GM21786 (cell line): ENCODE measurements at regions not wholly inside any gene's neighbourhood (a gene's known extent, or its start where the extent isn't known, plus 50 kb on each side); places are given as distances from the start of the nearest gene placed in this dataset.
"Not testable (repeated sequence)": the region's sequence is repeated elsewhere in the genome, so short reads cannot be mapped to it uniquely, and the experiment has no call there.

Experiments used
- ATAC-seq: cut with Tn5 transposase; IDR thresholded peaks from one replicate; pipeline ENCODE4 v1.9.1; 2021; ENCODE audit not compliant: unreplicated experiment

DNA sequence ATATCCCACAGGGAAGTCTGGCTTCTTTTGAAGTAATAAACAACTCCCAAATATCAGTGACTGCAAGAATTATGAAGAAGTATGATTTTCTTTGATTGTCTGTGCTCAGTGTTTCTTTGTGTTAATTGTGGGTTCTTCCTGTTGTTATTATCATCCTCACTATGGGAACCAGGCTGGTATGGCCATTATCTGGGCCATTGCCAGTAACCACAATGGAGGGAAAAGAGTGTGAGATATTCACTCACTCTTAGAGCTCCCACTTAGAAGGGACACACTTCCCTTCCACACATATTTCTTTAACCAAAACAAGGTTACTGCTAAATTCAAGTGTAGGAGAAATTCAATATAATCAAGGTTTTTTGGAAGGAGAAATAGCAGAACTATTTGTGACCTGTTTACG, 503.7 kb downstream of the SLC6A15 start:
- no peak for ATAC-seq

DNA sequence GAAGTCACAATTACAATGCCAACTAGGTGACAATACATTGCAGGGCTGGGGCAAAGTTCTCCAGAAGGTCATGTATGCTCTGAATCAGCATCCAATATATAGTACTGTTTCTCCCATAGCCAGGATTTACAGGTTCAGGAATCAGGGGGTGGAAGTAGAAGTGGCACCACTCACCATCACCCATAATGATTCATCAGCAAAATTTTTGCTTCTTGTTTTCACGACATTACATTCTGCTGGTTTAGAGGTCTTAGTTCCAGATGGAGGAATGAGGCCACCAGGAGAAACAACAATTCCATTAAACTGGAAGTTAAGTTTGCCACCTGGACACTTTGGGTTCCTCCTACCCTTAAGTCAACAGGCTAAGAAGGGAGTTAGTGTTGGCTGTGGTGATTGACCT, 505.9 kb downstream of the SLC6A15 start:
- not testable (repeated sequence) for ATAC-seq

DNA sequence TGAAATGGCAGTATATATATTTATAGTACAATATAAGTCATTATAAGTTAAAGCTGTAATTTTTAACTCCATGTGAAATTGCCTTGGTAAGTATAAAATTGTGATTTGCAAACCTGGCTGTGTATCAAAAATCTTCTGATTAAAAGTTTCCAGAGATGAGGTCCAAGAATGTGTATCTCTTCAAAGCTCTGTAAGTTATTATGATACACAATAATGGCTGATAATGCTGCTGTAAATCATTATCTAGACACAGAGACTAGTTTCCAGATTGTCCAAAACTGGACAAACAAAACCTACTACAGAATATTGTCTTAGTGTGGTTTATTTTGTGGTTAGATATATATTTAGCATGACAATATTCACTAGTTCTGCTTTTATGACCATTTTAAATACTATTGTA, 514.8 kb downstream of the SLC6A15 start:
- ATAC-seq, result no peak

DNA sequence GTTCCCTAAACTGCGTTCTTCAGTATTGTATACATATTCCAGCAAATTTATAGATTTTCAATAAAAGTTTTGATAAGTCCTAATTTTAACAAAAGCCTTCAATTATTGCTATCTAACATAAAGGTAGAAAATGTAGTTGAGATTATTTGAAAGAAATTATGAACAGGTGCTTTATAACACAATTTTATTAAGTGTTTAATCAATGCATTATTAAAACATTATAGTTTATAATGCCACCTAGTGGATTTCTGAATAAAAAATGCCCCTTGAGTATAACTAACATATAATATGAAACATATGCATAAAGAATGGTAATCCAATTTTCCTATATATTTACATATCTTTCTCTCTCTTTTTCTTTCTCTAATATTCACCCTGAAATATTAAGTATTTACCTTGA, 515.3 kb downstream of the SLC6A15 start:
- ATAC-seq, result no peak

DNA sequence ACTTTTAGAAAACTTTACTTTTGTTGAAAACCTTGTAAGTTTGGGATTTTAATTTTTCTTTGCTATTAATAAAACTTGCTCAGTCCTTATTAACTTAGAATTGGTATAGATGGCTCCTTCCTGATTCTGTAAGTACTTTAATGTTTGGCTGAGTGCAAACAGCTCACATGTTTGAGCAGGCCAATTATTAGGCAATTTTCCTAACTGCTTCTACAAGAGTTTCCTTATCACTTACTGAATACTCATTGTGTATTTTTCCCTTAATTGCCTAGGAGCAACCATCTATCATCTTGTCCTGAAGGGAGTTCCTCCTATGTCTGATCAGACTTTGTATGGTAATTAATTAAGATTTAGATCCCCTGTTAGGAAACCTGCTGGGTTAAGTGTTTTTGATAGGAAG, 521.4 kb downstream of the SLC6A15 start:
- not testable (repeated sequence) for ATAC-seq

DNA sequence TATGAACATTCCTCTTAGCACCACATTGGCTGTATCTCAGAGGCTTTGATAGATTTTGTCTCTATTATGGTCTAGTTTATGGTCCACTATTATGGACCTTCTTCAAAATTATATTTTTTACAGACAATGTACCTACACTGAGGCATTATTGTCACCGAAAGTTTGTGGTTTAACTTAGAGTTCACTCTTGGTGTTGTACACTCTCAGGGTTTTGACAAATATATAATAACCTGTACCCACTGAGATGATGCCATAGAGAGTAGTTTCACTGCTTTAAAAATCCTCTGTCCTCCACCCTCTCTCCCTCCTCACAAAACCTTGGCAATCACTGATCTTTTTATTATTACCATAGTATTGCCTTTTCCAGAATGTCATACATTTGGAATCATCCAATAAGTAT, 528.2 kb downstream of the SLC6A15 start:
- no peak for ATAC-seq

DNA sequence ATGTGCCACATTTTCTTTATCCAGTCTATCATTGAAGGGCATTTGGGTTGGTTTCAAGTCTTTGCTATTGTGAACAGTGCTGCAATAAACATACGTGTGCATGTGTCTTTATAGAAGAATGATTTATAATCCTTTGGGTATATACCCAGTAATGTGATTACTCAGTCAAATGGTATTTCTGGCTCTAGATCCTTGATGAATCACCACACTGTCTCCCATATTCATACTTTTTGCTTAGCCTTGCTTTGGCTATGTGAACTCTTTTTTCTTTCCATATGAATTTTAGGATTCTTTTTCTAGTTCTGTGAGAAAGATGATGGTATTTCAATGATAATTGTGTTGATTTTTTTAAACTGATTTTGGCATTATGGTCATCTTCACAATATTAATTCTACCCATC, 530.1 kb downstream of the SLC6A15 start:
- not testable (repeated sequence) for ATAC-seq

DNA sequence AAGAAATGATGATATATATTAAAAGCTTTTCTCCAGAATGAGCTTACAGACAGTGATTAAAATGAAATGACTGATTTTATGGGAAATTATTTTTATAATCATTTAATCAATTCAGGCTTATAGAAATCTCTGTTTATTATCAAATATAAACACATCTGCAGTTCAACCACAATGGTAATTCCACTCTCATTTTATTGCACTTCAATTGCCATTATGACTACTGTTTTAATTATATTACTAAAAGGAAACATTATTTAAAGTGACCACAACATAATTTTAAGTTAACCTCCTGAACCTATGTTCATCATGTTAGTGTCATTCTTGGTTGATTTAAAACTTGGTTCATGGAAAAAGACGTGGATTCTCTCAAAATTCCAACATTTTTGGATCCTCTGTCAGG, 536.3 kb downstream of the SLC6A15 start:
- no peak for ATAC-seq

DNA sequence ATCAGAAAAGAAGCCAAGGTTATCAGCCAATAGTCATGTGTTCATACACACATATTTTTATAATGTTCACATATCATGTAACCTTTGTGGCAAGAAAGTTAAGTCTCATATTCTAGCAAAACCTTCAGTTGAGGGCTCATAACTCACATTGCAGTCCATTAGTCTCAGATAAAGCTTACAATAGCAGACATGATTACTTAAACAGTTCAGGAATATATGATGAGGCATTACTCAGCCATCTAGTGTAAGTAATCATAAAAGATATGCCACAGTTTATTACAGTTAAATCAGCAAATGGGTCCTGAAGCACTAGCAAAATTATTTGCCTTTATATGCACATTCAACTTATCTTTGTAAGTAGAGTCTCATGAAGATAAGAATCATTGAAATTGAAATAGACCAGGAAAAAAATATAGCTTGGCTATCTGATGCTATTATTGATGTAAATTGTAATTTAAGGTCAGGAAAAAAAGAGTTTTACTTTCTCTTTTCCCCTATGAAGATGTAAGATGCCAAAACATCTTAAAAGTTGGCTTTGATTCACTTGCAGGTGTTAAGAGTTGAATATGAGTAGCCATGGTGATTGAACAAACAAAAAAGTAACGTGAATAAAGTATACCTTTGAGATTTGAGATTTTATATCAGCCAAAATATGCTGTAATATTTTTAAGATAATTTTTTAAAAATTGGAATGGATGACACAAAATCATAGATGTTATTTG, 537.0 kb downstream of the SLC6A15 start:
- ATAC-seq, result no peak

DNA sequence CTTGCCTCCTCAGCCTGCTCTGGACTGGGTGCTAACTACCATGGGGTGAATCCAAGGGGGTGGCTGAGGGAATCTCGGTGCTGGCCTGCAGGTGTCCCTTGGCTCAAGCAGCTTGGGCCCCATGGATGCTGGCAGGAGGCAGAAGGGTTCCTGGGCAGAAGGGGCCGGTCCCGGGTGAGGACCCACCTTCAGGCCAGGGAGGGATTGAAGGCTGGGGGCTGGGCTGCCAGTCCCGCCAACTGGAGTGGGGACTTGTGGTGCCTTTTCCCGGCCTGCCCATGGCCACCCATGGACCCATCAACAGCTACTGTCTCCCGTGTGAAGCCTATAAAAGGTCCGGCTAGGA, 550.1 kb downstream of the SLC6A15 start:
- ATAC-seq, result no peak

DNA sequence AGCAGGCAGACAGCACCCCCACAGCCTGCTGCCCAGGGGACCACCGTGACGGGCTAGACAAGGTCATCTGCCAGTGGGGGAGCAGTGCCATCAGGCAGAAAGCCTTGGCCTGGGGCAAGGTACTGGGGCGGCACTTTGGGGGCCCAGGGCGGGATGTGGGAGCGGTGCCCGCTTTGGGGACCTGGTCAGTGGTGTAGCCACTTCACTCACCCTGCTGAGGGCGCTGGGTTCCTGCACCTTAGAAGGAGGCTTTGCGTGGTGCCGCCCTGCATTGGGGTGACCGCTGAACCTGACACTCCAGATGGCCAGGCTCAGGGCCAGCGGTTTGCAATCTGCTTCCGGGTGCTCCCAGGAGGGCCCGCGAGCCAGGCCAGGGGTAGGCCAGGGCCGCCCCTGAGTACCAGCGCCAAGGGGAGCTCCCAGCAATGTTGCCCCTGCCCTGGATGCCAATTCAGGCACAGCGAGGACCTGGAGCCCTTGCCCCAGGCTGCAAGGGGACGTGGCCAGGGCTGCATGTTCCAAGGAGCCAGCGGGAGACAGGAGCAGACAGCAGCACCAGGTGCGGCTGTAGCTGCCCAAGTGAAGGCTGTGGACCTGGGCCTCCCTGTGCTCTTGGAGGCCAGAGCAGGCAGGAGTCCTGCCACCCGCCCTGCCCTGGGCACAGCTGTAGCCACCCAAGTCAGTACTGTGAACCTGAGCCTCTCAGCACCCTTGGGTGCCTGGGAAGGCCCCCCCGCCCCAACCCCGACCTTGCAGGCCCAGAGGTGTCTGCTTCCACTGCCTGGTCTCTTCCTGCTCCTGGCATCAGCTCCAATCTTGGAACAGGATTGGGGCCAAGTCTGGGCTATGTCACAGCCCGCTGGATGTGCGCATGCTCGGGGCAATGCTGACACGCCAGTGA, 550.7 kb downstream of the SLC6A15 start:
- ATAC-seq, result no peak

DNA sequence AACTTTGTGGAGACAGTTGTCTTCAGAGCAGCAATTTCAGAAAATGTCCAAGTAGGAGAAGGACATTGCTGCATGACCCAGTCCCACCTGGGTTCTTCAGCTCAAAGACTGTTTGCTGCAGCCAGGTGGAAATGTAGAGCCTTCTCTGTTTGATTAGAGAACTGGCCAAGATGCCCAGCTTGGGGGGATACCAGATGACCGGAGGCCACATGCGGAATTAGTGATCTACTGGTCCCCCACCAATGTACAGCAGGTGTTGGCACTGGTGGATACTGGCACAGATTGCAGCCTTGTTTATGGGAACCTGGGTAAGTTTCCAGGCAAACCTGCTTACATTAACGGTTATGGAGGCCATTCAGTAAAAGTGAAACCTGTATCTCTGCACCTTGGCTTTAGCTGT, 555.3 kb downstream of the SLC6A15 start:
- ATAC-seq, result no peak

DNA sequence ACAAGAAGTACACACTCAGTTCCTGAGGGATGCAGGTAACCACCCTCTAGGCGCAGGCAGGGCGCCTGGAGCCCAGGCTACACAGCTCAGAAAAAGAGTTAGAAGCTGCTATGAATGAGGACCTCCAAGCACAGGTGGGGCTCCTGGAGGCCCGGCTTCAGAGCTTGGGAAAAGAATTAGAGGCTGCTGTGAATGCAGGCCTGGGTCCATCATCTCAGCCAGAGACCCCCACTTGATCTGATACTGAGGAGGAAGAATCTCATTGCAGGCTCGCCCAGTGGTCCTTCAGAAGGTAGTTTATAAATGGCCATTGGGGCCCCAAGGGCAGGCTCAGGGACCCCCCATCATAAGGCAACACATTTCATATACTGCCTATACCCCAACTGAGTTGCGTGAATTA, 556.4 kb downstream of the SLC6A15 start:
- ATAC-seq, result no peak

DNA sequence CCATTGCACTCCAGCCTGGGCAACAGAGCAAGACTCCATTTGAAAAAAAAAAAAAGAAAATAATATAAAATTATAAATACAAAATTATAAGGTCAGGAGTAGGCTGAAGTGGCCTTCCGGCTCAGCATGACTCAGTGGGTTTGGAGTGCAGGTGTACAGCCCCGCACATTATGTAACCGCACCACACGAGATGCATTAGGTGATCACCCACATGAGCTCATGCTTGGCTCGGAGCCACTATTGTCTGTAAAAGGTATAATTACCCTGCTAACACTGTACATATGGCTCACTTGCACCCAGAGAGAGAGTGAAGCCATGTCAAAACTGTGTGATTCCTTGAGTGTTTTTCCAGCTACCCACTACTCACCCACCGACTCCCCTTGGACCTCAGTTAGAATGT, 557.0 kb downstream of the SLC6A15 start:
- no peak for ATAC-seq

DNA sequence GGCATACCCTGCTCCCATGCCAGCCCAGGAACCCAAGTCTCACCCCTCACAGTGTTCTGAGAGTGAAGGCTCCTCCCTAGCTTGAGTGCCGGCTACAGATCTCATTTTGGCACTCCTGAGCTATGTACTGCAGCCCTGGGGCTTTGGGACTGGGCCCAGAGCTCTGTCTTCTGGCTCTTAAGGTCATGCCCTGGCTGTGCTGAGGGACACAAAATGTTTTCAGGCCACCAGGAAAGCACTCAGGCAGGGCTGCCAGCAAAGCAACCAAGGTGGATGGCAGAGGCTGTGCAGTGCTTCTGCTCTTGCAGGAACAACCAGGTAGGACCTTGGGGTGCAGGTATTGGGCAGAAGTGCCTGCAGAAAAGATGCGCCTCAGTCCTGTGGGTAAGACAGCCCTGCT, 564.0 kb downstream of the SLC6A15 start:
- no peak for ATAC-seq

DNA sequence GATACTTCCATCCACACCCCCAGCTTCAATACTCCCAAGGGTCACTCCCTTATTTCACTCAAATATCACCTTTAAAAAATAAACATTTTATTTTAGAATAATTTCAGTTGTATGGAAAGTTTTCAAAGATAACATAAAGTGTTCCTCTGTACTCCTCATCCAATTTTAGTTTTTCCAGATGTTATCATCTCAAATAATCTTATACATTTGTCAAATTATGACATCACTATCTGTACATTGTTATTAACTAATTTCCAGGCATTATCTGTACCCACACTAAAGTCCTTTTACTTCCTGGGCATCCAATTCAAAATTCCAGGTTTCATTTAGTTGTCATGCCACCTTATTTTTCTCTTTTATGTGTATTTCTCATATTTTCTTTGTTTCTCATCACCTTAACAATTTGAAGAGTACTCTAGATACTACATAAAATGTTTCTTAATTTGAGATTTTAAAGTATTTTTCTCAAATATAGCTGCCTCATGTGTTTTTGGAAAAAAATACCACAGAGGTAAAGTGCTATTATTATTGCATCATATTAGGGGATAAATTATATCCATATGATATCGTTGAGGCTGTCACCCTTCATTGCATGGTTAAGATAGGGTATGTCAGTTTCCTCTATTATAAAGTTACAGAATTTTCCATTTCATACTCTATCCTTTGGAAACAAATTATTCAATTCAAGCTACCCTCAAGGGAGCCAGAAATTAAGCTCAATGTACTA, 571.0 kb downstream of the SLC6A15 start:
- no peak for ATAC-seq

DNA sequence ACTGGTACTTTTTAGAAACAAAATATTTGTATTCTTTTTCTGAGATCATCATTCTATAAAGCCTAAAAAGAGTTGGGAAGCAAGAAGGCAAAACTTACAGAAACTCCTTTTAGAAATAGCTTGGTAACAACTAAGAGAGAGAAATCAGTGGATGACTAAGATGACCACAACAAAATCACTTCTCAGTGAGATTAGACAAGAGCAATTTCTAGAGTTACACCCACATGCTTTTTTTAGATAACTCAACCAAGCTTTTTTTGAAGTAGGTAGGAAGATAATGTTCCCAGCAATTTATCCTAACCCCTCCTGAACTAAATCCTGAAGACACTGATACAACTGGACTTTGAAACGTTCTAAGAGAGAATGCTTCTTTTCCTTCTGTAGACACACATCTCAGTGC, 576.4 kb downstream of the SLC6A15 start:
- ATAC-seq, result no peak

DNA sequence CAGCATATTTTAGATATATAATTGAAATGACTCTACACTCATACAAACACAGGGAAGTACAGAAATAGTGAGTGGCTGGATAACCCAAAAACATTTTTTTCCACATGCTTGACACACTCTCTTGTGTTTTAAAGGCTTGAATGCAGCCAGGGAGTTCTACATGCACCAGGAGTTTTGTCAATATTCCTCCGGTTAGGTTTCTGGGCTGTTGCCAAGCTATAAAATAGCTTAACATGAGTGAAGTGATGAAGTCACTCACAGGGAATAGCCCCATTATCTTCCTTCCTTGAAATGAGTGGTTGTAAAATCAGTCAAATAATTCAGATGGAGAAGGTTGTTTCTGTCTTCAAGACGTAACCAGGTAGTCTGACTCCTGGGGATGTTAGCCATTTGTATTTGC, 582.7 kb downstream of the SLC6A15 start:
- ATAC-seq, result no peak

DNA sequence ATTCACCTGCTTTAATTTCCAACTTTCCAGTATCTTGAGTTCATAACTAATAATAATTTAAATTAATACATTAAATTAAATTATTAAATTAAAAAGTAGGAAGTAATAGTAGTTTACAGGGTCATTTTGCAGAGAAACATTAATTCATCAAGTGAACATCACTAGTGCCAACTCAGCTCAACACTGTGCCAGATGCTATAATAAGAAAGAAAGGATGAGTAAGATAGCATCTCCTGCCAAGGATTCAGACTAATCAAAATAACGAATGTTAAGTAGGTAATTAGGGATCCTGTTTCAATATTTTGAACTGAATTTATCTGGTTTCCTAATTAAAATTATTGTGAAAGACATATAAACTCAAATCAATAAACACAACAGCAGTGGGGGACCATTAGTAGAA, 596.7 kb downstream of the SLC6A15 start:
- no peak for ATAC-seq

DNA sequence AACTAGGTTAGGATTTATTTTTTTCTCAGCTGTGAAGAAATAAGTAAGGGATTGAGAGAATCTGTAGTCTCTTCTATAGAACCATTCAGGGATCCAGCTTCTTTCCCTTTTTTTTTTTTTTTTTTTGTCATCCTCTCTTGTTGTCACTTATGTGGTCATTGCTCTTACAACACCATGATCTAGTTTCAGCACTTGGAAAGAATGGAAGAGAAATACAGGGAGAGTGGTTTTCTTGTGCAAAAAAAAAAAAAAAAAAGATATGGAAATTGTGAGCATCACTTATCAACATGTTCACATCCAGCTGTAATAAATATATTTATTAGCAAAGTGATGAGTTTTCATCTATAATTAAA, 599.3 kb downstream of the SLC6A15 start:
- no peak for ATAC-seq

DNA sequence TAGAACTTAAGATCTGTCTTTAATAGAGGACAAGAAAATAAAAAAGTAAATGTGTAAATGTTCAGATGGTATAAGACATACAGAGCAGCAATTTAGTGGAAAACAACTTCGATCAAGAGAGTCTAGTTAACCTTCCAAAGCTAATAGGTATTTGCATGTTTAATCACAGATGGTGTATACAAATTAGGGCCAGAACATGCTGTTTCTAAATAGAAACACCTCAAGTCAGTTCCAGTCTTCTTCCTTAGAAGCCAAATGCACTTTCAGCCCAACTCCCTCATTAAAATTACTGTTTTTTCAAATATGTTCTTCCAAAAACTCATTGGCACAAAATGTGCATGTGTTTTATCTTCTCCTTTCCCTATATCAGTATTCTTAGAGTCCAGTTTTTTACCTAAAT, 604.4 kb downstream of the SLC6A15 start:
- ATAC-seq, result no peak

DNA sequence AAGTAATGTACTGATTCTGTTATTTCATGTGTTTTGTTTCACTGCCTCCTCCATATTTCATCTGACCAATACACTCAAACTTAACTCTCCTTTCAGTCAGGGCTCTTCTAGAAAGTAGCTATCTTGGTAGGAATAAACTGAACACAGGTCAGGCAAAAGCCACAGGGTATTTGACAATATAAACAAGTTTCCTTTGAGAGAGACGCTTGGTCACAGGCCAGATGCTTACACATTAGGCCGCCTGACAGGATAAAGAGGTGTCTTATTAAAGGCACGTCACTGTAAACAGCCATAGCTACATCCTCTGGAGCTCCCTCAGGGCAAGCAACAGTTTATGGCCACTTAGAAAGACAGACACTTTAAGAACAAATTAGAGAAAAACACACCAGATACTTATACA, 607.5 kb downstream of the SLC6A15 start:
- ATAC-seq, result no peak
